Kidney glomerular epithelial cell (primary cell): ENCODE measurements at regions not wholly inside any gene's neighbourhood (a gene's known extent, or its start where the extent isn't known, plus 50 kb on each side); places are given as distances from the start of the nearest gene placed in this dataset.
A peak's percentile ranks its signal among the peaks of the same experiment; 100 is the strongest.
"Not testable (repeated sequence)": the region's sequence is repeated elsewhere in the genome, so short reads cannot be mapped to it uniquely, and the experiment has no call there.

Source experiments
- DNase-seq: peaks from one replicate; lab custom pipeline; 2025; lab: John Stamatoyannopoulos, UW

DNA sequence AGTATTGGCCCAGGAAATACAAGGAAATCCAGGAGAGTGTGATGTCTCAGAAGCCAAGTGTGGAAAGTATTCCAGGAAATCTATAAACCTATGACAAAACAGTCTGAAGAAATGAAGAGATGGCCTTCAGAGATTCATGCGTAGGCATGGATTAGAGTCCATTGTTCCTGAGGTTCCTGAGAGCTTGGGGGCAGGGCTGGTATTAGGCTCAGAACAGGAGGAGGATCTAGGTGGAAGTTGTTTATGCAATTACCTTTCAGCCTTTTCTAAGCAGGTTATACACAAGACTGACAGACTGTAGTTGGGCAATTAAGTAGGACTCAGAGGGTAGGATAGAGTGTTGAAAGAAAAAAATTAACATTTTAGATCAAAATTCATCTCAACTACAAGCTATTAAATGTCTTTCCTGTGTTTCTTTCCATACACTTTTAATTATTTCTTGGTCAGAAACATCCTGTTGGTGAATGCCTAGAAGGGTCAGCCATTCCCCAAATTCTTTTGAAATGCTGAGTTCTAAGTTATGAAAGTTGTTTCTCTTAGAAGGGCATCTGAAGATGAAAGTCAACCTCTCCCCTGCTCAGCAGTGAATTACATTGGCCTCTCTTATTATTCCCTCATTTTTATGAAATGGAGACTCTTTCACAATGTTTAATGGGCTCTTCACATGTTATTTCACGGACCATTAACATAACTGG lies 201.2 kb upstream of the MYLIP start:
- DNase-seq = no peak

DNA sequence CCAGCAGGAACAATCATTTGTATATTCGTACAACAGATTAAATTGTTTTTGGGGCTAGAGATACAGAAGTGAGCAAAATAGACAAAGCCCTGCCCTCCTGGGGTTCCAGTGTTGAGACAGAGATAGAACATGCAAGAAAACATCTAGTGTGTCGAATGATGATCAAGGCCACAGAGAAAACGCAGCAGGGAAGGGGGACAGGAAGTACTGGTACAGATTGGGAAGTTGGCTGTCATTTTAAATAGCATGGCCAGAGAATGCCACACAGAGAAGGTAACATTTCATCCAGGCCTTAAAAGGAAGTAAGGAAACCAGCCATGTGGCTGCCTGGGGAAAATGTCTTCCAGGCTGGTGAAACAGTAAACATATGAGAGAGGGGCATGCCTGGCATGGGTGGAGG lies 202.6 kb upstream of the MYLIP start:
- no peak for DNase-seq

DNA sequence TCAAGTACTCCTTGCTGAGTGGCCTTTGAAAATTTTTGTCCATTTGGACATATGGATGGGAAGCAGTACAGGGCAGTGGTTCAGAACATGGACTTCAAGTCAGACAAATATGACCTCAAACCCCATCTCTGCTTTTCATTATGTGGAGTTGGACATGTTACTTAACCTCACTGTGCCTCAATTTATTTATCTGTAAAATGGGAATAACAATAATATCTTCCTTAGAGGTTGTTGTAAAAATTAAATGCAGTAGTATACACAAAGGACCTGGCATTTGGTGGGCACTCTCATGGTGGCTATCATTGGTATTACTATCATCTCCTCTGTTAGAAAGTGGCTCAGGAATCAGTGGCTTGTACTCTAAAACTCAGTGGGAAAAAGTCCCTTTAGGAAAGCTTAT lies 204.0 kb upstream of the MYLIP start:
- no peak for DNase-seq

DNA sequence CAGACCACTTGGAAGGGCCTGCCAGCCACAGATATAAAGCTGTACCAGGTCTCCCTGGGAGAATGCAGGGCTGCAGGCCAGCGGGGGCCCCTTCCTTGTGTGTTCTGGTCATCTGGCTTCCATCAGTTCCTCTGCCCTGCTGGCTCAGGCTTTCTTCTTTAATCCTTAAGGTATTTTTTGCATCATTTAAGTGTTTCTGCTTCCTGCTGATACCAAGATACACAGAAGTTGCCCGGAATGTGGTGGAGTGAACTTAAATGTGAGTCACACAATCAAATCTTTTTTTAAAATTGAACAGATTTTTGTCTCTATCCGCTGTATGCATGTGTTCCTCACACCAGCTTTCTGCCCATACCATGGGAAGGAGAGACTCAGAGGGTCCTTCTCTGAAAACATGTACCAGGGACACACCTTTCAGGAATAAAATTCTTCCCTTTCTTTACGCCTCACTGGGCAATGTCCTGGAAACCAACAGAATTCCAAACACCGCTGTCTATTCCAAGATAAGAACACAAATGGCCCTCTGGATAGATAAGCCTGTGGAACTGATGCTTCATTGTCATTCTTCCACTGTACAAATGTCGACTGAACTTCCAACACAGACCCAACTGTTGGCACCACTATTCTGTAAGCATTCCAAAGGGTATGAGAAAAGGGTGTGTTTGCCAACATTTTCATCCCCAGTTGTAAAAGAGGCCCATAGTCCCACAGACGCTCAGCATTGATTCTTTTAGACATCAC lies 206.2 kb upstream of the MYLIP start:
- no peak for DNase-seq

DNA sequence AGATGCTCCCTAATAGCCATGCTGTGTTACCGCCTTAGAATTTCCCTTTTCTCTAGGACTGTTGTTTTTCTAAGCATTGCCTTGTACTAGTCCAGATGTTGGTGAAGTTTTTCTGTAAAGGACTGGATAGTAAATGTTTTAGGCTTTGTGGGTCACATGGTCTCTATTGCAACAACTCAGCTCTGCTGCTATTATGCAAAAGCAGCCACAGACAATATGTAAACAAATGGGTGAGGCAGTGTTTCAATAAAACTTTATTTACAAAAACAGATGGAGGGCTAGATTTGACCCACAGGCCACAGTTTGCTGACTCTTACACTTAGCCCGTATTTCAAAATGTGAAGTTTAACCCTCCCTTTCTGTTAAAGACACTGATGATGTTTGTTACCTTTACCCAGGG lies 207.6 kb upstream of the MYLIP start:
- DNase-seq = no peak

DNA sequence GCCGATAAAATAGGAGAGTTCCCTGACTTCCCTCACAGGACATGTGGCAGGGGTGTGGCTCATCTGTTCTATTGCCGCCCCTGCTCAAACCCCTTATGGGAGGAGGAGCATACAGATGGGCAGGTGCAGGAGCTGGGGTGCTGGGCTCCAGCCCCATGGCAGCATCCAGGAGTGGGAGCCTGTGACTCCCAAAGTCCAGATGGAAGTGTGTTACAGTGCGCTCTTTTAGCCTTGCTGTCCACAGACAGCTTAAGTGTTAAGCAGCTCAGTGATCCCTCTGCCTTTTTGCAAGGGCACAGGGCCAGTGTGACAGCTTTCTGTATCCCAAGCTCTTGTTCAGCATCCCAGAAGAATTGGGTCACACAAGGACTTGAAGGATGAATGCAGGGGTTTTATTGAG lies 212.3 kb upstream of the MYLIP start:
- no peak for DNase-seq

DNA sequence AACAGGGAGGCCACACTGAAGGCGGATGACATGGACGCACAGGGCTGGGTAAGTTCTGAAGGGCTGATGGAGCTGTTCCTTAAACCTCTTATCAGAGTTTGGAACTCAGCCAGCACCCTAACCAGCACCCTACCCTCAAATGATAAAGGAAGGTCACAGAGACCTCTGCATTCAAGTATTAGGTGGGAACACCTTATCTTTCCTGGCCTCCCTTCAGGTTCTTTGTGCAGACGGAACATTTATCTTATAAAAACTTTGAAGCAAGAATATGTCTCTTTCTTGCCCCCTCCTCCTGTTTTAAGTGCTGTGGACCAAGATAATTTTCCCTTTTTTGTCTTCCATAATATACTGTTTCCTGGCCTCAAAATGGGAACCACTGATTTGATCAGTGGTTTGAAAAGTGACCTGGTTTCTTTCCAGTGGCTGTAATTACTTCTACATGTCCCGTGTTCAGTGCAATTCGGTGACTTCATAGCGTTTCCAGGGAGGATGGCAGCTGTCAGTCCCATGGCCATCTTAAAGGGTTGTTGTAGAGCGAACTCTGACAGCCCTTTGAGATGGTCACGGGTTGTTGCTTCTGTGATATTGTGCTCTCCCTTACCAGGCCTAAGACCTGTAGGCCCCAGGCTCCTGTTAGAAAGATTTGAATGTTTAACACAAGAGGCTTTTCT lies 213.2 kb upstream of the MYLIP start:
- no peak for DNase-seq

DNA sequence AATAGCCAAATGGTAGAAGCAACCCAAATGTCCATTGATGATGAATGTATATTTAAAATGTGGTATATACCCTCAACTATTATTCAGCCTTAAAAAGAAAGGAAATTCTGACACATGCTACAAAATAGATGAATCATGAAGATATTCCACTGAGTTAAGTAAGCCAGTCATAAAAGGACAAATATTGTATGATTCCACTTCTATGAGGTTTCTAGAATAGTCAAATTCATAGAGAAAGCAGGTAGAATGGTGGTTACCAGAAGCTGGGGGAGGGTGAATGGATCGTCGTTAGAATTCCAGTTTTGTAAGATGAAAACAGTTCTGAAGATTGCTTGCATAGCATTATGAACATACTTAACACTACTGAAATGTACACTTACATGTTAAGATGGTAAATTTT lies 214.3 kb upstream of the MYLIP start:
- DNase-seq = no peak

DNA sequence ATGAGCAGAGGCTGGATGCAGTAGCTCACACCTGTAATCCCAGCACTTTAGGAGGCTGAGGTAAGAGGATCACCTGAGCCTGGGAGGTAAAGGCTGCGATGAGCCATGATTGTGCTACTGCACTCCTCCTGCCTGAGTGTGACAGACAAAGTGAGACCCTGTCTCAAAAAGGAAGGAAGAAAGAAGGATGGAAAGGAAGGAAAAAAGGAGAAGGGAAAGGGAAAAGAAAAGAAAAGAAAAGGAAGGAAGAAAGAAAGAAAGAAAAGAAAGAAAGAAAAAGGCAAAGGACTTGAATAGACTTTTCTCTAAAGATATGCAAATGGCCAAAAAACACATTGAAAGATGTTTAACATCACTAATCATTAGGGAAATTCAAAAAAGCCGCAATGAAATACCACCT lies 215.3 kb upstream of the MYLIP start:
- DNase-seq = no peak

DNA sequence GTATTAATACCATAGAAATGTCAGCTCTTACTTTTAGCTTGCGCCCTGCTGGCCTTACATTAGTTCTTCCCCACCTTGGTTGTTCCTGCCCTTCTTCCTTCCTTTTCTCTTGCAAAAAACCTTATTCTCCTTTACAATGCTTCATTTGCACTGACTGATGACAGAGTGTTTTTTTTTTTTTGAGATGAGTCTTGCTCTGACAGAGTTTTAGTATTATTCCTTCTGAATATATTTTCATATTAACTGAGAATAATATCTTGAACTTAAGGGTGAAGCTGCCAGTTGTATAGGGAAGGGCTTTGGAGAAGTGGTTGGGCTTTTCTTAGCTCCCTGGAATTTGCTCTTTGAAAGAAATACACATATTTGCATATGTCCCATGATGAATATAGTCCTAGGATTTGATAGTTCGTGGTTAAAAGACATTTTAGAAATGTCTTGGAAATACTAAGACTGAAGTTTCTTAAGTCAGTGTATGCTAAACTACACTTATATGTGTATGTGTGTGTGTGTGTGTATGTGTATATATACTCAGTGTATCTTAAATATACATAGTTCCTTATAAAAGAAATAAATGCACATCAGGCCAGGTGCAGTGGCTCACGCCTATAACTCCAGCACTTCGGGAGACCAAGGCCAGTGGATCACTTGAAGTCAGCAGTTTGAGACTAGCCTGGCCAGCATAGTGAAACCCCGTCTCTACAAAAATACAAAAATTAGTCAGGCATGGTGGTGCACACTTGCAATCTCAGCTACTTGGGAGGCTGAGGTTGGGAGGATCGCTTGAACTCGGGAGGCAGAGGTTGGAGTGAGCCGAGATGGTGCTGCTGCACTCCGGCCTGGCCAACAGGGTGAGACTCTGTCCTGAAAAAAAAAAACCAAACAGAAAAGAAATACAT lies 216.1 kb upstream of the MYLIP start:
- DNase-seq = no peak

DNA sequence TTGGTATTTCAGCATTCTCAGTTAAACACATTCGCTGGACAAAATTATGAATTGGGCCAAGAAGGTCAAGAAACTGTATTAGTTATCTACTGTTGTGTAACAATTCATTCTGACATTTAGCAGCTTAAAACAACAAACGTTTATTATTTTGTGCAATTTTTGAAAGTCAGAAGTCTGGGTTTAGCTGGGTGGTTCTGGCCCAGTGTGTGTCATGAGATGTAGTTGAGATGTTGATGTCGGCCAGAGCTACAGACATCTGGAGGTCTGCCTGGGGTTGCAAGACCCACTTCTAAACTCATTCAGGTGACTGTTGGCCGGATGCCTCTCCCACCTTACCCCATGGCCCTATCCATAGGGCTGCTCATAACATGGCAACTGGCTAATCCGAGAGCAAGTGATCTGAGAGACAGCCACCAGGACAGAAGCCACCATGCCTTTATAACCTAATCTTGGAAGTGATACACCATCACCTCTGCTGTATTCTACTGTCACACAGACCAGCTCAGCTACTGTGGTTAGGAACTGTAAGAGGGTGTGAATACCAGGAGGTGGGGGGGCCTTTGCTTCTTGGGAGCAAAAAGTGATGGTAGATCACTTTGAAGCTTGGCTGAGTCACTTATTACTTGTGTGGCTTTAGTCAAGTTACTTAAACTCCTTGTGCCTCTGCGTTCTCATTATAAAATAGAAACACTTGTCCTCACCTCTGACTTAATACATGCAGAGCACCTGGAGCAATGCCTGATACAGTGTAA lies 217.0 kb upstream of the MYLIP start:
- no peak for DNase-seq

DNA sequence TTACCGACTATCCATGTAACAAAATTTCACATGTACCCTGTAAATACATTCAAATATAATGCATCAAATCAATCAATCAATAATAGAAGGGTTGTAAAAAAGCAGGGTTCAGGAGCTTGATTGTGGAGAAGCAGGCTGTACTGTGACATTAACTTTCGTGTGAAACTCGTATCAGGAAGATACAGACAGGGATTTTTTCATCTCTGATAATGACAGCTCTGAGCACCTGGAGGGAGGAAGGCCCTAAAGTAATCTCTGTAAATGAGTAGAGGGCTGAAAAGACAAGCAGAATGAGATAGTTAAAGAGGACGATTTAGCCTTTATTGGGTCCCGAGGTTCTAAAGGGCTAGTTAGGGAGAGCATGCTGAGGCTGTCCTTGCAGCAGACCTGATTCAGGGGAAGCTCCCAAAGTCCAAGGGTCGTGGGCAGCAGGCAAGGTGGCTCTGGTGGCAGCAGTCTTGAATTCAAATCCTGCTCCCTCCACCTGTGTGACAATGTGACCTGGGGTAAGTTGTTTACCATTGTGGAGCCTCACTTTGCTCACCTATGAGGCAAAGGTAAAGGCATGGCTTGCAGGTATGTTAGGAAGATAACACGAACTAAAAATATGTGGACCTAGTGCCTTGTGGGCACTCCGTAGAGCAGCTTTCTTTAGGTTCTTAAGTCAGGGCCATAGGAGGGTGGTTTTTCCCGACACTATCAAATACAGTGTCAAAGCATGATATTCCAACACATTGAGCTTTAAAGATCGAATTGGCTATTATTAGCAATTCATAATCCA lies 219.4 kb upstream of the MYLIP start:
- DNase-seq = no peak

DNA sequence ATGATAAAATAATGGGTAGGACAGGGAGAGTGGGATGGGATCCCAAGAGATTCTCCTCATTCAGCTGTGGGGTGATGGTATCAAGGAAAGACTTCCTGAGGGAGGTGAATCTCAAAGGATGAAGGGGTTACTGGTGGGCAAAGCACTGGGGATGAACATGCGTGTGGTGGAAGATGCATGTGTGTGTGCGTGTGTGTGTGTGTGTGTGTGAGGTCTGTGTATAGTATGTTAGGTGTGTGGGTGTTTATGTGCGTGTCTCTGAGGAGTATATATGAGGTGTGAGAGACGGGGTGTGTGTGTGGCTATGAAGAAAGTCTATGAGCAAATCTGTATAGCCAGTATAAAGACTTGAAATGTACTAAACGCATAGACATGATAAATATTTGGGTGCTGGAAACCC lies 220.0 kb upstream of the MYLIP start:
- DNase-seq = no peak

DNA sequence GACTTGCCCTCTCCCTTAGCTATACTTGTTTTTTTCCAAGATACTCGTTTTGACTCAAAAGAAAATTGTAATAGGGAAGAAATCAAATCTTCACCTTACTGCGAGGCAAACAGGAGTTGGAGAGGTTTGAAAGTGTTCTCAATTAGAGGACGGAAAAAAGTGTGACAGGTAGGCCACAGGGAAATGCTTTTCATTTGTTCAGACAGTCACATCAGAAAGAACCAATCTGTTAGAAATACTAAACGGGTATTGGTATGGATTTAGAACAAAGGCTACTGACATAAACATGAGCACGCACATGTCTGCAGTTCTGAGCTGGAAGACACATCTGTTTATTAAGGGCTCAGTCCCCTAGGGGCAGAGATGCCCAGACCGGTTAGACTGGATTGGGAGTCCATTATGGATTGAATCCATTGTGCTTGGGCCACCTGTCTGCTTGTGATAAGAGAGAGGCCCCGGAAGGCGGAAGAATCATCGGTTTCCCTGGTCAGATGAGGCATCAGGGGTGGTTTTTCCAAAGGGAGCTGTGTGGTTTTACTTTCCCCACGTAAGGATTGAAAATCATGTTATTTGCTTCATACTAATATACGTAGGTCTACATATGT lies 220.9 kb upstream of the MYLIP start:
- DNase-seq = no peak

DNA sequence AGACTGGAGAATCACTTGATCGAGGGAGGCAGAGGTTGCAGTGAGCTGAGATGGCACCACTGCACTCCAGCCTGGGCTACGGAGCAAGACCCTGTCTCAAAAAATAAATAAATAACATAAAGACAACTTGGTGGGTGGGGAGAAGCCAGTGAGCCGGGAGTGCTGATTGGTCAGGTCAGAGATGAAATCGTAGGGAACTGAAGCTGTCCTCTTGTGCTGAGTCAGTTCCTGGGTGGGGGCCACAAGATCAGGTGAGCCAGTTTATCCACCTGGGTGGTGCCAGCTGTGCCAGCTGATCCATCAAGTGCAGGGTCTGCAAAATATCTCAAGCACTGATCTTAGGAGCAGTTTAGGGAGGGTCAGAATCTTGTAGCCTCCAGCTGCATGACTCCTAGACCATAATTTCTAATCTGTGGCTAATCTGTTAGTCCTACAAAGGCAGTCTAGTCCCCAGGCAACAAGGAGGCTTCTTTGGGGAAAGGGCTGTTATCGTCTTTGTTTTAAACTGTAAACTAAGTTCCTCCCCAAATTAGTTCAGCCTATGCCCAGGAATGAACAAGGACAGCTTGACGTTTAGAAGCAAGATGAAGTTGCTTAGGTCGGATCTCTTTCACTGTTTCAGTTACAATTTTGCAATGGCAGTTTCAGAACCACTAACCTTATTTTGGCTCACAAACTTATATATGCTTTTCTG lies 221.5 kb upstream of the MYLIP start:
- not testable (repeated sequence) for DNase-seq

DNA sequence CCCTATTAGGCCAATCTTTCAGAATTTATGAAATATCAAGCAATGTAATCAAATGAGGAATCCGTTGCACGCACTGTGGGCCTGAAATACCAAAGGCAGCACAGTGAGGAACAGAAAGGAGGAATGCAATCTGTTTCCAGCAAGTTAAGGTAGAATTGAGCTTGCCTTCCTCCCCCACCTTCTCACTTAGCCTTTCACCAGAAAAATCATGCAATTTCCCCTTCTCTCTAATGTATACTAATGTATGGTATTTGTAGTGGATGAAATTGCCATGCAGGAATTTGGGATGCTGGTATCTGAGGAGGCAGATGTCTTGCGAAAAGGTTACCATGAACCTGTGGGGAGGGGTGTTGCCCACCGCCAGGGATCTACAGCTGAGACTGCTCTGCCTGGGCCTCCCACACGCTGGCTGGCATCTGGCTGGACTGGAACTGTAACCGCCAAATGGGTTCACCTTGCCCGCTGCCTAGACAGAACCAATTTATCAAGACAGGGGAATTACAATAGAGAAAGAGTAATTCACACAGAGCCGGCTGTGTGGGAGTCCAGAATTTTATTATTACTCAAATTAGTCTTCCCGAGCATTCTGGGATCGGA lies 222.4 kb upstream of the MYLIP start:
- DNase-seq = no peak

DNA sequence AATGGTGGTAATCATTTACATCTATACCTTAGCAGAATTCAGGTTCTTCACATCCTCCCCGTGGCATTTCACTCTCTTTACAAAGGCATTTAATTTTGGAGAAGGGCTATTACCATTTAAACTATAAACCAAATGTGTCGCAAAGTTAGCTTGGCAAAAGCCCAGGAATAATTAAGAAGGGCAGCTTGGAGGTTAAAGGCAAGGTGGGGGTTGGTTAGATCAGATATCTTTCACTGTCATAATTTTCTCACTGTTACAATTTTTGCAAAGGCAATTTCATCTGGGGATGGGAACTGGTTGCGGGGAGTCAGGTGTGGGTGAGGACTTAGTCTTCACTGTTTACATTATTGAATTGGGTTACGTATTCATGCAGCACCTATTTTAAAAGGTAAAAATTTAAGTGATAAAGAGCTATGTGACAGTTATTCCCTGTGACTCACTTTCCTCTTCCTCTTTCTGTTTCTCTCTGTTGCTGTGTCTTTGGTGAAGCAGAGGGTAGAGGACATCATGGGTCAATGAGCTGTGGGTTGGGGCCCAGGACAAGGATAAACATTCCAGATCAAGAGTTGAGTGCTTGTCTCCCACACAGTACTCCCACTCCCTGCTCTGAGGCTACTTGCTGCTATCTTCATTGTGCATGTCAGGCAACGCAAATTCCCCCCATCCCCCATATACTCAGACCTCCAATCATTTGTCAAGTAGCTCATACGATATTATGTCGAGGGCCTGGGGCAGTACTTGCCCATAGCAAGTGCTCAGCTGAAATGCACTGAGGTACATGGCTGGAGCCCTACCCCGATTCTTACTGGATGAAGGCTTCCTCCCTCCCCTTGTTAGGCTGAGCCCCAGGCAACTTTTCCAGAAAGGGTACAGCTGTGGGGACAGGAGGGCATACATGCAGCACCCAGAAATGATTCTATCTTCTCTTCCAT lies 223.1 kb upstream of the MYLIP start:
- DNase-seq = peak; percentile 83
